SK-N-MC (cell line): ENCODE measurements at regions not wholly inside any gene's neighbourhood (a gene's known extent, or its start where the extent isn't known, plus 50 kb on each side); places are given as distances from the start of the nearest gene placed in this dataset.

ENCODE experiments used
- DNase-seq: peaks from one replicate; pipeline ENCODE4 v3.0.0-alpha.2; 2011; ENCODE audit warnings: low read depth, low spot score
- H3K27ac ChIP-seq: fragments of 200-600 bp; sonication (generic); 2 replicates; pipeline ENCODE4 v1.5.1; 2016; ENCODE audit warnings: mixed run types
- H3K36me3 ChIP-seq: fragments of 200-600 bp; sonication (generic); 2 replicates; pipeline ENCODE4 v1.6.1; 2017; ENCODE audit warnings: antibody characterized with exemption, low read length, mixed read lengths; ENCODE audit not compliant: insufficient read depth
- H3K4me3 ChIP-seq: fragments of 200-600 bp; sonication (generic); 2 replicates; pipeline ENCODE4 v1.5.1; 2016
- H3K9ac ChIP-seq: fragments of 200-600 bp; sonication (generic); 2 replicates; pipeline ENCODE4 v1.8.0; 2017; ENCODE audit warnings: mixed run types, mixed read lengths; ENCODE audit not compliant: insufficient read length
- H3K9me3 ChIP-seq: fragments of 200-600 bp; sonication (generic); 2 replicates; pipeline ENCODE4 v1.6.1; 2017; ENCODE audit warnings: low read depth, mild to moderate bottlenecking, antibody characterized with exemption, low read length, moderate library complexity, mixed read lengths
- EZH2 ChIP-seq: fragments of 200-600 bp; sonication (generic); IDR thresholded peaks from one replicate; pipeline ENCODE4 v1.6.1; 2017; ENCODE audit warnings: antibody characterized with exemption
- FOXP2 ChIP-seq: optimal IDR thresholded peaks from 2 replicates; pipeline ENCODE3; 2011; ENCODE audit warnings: mild to moderate bottlenecking, moderate library complexity; ENCODE audit not compliant: insufficient read depth; ENCODE audit errors: extremely low read length, control extremely low read depth
- POLR2AphosphoS5 ChIP-seq: IDR thresholded peaks from 2 replicates; pipeline ENCODE4 v1.6.1; 2012; ENCODE audit warnings: mild to moderate bottlenecking, low read depth, low read length, borderline replicate concordance

GRCh38 chr10:31179091-31179680 is 139.8 kb upstream of the ZEB1 start:
- no peak overlapping the region for H3K9ac ChIP-seq
- DNase-seq, result no peak
- H3K4me3 ChIP-seq, result no peak overlapping the region
- no peaks in the 10 kb centered on the region for H3K36me3 ChIP-seq
- H3K27ac ChIP-seq, result no peak overlapping the region
- no peaks in the 10 kb centered on the region for H3K9me3 ChIP-seq
- TF ChIP-seq EZH2 (no peak), FOXP2 (no peak), POLR2AphosphoS5 (no peak)

GRCh38 chr10:31186225-31187000 is 132.6 kb upstream of the ZEB1 start:
- H3K9ac ChIP-seq, result no peak overlapping the region
- no peaks in the 10 kb centered on the region for H3K9me3 ChIP-seq
- no peak for DNase-seq
- TF ChIP-seq POLR2AphosphoS5 (no peak), FOXP2 (no peak), EZH2 (no peak)
- H3K4me3 ChIP-seq, result no peak overlapping the region
- no peaks in the 10 kb centered on the region for H3K36me3 ChIP-seq
- no peak overlapping the region for H3K27ac ChIP-seq

GRCh38 chr10:31187182-31187581 is 131.8 kb upstream of the ZEB1 start:
- Histone ChIP-seq H3K9me3 (no peaks in the 10 kb centered on the region), H3K4me3 (no peak overlapping the region), H3K36me3 (no peaks in the 10 kb centered on the region), H3K27ac (no peak overlapping the region), H3K9ac (no peak overlapping the region)
- TF ChIP-seq FOXP2, result no peak
- no peak for TF ChIP-seq EZH2
- no peak for DNase-seq

GRCh38 chr10:31187607-31188210 is 131.3 kb upstream of the ZEB1 start:
- DNase-seq, result no peak
- no peak overlapping the region for H3K4me3 ChIP-seq
- no peaks in the 10 kb centered on the region for H3K9me3 ChIP-seq
- no peak overlapping the region for H3K9ac ChIP-seq
- H3K36me3 ChIP-seq, result no peaks in the 10 kb centered on the region
- H3K27ac ChIP-seq, result no peak overlapping the region
- TF ChIP-seq POLR2AphosphoS5 (no peak), FOXP2 (no peak), EZH2 (no peak)

GRCh38 chr10:31188792-31189406 is 130.1 kb upstream of the ZEB1 start:
- Histone ChIP-seq H3K36me3 (no peaks in the 10 kb centered on the region), H3K9me3 (no peaks in the 10 kb centered on the region), H3K4me3 (no peak overlapping the region), H3K9ac (no peak overlapping the region), H3K27ac (no peak overlapping the region)
- DNase-seq, result no peak
- TF ChIP-seq EZH2 (no peak), POLR2AphosphoS5 (no peak), FOXP2 (no peak)

GRCh38 chr10:31190488-31190887 is 128.5 kb upstream of the ZEB1 start:
- DNase-seq, result no peak
- no peaks in the 10 kb centered on the region for H3K36me3 ChIP-seq
- TF ChIP-seq FOXP2, result no peak
- TF ChIP-seq POLR2AphosphoS5, result no peak
- no peak for TF ChIP-seq EZH2

GRCh38 chr10:31192475-31192874 is 126.5 kb upstream of the ZEB1 start:
- H3K4me3 ChIP-seq, result no peak overlapping the region
- TF ChIP-seq FOXP2, result no peak
- no peak for TF ChIP-seq POLR2AphosphoS5
- no peak for TF ChIP-seq EZH2
- no peak for DNase-seq
- H3K36me3 ChIP-seq, result no peaks in the 10 kb centered on the region
- H3K9me3 ChIP-seq, result no peaks in the 10 kb centered on the region
- H3K27ac ChIP-seq, result no peak overlapping the region
- H3K9ac ChIP-seq, result no peak overlapping the region

More at GRCh38 chr10:31190488-31190887, 128.5 kb upstream of the ZEB1 start:
- Histone ChIP-seq H3K9me3 (no peaks in the 10 kb centered on the region), H3K27ac (no peak overlapping the region), H3K9ac (no peak overlapping the region), H3K4me3 (no peak overlapping the region)

GRCh38 chr10:31194986-31195385 is 124.0 kb upstream of the ZEB1 start:
- TF ChIP-seq POLR2AphosphoS5 (no peak), EZH2 (no peak), FOXP2 (no peak)
- Histone ChIP-seq H3K36me3 (no peaks in the 10 kb centered on the region), H3K27ac (no peak overlapping the region), H3K9ac (no peak overlapping the region), H3K9me3 (no peaks in the 10 kb centered on the region), H3K4me3 (no peak overlapping the region)
- DNase-seq, result no peak
